Uterus (tissue), 2 donors: ENCODE measurements at regions not wholly inside any gene's neighbourhood (a gene's known extent, or its start where the extent isn't known, plus 50 kb on each side); places are given as distances from the start of the nearest gene placed in this dataset.

Experiments used
- POLR2A ChIP-seq, 2 donors: fragments of 450-650 bp; IDR thresholded peaks; one replicate each; pipeline ENCODE4 v1.6.1; 2016; ENCODE audit warnings: antibody characterized with exemption in 2 of 2, mild to moderate bottlenecking in 1 of 2, moderate library complexity in 1 of 2
- TF ChIP-seq, protein P1 (sequence below), 4 experiments: fragments of 200-600 bp in 2 of 4; fragments of 450-650 bp in 2 of 4; sonication (generic) in 2 of 4; IDR thresholded peaks; one replicate each; pipeline ENCODE4 v1.5.1; 2016 to 2019; ENCODE audit warnings: antibody characterized with exemption in 4 of 4, mild to moderate bottlenecking in 2 of 4, moderate library complexity in 1 of 4

DNA sequence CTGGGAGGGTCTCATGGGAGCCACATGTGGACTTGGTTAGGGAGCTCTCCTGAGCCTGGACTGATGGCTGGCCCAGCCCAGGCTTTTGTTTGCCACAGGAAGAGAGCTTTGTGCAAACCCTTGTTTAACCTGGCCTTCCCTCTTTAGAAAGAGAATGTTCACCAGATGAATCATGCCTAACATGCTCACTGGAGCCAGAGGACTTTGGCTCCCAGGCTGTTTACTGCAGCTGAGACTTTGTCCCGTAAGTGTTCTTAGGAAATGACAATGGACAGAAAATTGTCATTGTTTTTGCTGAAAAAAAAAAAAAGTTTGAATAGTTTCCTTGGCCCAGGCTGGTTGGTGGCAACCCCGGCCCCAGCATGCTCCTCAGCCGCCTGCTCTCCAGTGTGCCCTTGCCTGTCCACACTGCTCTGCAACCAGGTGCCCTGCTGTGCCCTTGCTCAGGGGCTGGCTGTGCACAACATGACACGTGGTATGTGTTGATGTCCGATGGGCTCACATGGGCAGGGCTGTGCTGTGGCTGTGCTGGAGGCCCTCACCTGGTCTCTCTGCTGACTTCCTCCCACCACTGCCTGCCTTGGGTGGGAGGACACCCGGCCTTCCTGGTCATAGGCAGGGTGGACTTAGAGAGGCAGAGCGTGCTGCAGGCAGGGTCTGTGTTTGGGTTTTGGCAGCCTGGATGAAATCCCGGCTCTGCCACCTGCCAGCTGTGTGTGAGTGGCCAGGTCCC is 215.3 kb upstream of the ZNF32 start:
- TF ChIP-seq, protein P1, sequence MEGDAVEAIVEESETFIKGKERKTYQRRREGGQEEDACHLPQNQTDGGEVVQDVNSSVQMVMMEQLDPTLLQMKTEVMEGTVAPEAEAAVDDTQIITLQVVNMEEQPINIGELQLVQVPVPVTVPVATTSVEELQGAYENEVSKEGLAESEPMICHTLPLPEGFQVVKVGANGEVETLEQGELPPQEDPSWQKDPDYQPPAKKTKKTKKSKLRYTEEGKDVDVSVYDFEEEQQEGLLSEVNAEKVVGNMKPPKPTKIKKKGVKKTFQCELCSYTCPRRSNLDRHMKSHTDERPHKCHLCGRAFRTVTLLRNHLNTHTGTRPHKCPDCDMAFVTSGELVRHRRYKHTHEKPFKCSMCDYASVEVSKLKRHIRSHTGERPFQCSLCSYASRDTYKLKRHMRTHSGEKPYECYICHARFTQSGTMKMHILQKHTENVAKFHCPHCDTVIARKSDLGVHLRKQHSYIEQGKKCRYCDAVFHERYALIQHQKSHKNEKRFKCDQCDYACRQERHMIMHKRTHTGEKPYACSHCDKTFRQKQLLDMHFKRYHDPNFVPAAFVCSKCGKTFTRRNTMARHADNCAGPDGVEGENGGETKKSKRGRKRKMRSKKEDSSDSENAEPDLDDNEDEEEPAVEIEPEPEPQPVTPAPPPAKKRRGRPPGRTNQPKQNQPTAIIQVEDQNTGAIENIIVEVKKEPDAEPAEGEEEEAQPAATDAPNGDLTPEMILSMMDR (IDR thresholded peaks at IDR 0.05): no peak
- no peak for TF ChIP-seq POLR2A (IDR thresholded peaks at IDR 0.05)
